WERI-Rb-1 (cell line): ENCODE measurements at regions not wholly inside any gene's neighbourhood (a gene's known extent, or its start where the extent isn't known, plus 50 kb on each side); places are given as distances from the start of the nearest gene placed in this dataset.

Experiments used
- DNase-seq: peaks from one replicate; pipeline ENCODE4 v3.0.0-alpha.2; 2020
- H3K27ac ChIP-seq: fragments of 250-450 bp; sonication (Bioruptor Pico); 2 replicates; pipeline ENCODE4 v1.5.1; 2020; ENCODE audit warnings: mild to moderate bottlenecking, moderate library complexity
- H3K27me3 ChIP-seq: fragments of 250-450 bp; sonication (Bioruptor Pico); 2 replicates; pipeline ENCODE4 v1.5.1; 2021; ENCODE audit warnings: mild to moderate bottlenecking, low read depth, moderate library complexity; ENCODE audit not compliant: insufficient read depth, severe bottlenecking
- H3K36me3 ChIP-seq: fragments of 250-450 bp; sonication (Bioruptor Pico); 2 replicates; pipeline ENCODE4 v1.5.1; 2020; ENCODE audit warnings: mild to moderate bottlenecking, moderate library complexity
- H3K4me3 ChIP-seq: 2 replicates; pipeline ENCODE4 v1.5.1; 2011; ENCODE audit warnings: low read depth, mild to moderate bottlenecking, control low read depth, low read length
- H3K9me3 ChIP-seq: fragments of 250-450 bp; sonication (Bioruptor Pico); 2 replicates; pipeline ENCODE4 v1.5.1; 2021; ENCODE audit warnings: mild to moderate bottlenecking, moderate library complexity; ENCODE audit not compliant: severe bottlenecking
- TF ChIP-seq, protein P1 (sequence below): IDR thresholded peaks from 2 replicates; pipeline ENCODE4 v1.5.1; 2011; ENCODE audit warnings: low read depth, mild to moderate bottlenecking, control low read depth, inconsistent platforms, low read length

- Histone ChIP-seq H3K9me3 (no peaks in the 10 kb centered on the region), H3K27ac (no peak overlapping the region), H3K36me3 (no peaks in the 10 kb centered on the region), H3K27me3 (no peaks in the 10 kb centered on the region), H3K4me3 (no peak overlapping the region)
- no peak for DNase-seq
- TF ChIP-seq, protein P1, sequence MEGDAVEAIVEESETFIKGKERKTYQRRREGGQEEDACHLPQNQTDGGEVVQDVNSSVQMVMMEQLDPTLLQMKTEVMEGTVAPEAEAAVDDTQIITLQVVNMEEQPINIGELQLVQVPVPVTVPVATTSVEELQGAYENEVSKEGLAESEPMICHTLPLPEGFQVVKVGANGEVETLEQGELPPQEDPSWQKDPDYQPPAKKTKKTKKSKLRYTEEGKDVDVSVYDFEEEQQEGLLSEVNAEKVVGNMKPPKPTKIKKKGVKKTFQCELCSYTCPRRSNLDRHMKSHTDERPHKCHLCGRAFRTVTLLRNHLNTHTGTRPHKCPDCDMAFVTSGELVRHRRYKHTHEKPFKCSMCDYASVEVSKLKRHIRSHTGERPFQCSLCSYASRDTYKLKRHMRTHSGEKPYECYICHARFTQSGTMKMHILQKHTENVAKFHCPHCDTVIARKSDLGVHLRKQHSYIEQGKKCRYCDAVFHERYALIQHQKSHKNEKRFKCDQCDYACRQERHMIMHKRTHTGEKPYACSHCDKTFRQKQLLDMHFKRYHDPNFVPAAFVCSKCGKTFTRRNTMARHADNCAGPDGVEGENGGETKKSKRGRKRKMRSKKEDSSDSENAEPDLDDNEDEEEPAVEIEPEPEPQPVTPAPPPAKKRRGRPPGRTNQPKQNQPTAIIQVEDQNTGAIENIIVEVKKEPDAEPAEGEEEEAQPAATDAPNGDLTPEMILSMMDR = no peak
These were observed 95.0 kb upstream of the STK17B start for GRCh38 chr2:196266351-196266750.

- Histone ChIP-seq H3K36me3 (no peaks in the 10 kb centered on the region), H3K4me3 (no peak overlapping the region), H3K27ac (no peak overlapping the region), H3K9me3 (no peaks in the 10 kb centered on the region), H3K27me3 (no peaks in the 10 kb centered on the region)
- no peak for DNase-seq
- TF ChIP-seq, protein P1 = no peak
These were observed 95.5 kb upstream of the STK17B start for GRCh38 chr2:196266855-196267254.

DNA sequence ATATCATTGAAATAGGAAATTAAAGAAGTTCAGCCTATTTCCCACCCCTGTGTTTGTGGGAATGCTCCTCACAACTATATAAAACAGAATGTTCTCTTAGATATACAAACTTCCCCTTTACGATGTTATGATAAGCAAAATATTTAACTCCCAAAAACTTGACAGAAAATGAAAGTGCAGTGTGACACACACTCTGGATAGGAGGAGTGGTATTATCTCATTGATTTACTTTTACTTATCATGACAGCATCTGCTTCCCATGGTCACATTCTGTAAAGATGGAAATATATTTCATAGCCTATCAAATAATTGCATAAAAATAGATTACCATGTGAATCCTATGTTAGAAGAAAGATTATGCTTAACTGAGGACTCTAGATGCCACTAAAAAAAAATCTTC is 96.6 kb upstream of the STK17B start:
- H3K4me3 ChIP-seq = no peak overlapping the region

DNA sequence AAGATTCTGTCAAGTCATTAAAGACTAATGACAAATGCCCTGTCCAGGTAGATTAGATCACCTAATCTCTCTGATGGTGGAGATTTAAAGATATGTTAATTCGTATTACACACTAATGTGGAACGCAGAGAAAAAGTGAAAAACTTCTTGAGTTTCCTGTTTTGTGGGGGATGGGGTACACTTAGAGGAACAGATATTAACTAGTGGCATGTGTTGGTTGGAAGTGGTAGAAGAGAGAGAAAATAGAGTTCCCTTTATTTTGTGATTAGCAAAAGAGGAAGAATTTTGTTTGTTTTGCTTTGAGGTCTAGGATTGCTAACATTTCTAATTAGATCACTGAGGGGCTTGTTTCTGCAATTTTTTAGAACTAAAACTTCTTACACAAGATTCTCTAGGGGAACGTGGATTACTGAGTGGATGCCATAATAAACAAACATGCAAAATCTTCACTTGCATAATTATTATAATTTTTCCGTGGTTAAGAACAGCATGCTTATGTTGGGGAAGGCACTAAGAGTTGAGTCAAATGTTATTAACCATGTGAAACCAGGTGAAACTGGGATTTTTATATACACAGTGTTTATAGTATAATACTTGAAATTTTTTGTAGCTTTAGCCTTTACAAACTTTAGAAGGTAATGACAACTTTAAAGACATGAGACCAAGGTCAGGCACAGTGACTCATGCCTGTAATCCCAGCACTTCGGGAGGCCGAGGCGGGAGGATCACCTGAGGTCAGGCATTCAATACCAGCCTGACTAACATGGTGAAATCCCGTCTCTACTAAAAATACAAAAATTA is 97.4 kb upstream of the STK17B start:
- no peak overlapping the region for H3K4me3 ChIP-seq
- H3K9me3 ChIP-seq = no peaks in the 10 kb centered on the region
- TF ChIP-seq, protein P1 = no peak
- peak; percentile 39 for DNase-seq
- no peak overlapping the region for H3K27ac ChIP-seq
- no peaks in the 10 kb centered on the region for H3K27me3 ChIP-seq
- H3K36me3 ChIP-seq = no peaks in the 10 kb centered on the region

More for the DNA sequence above, 96.6 kb upstream of the STK17B start:
- no peaks in the 10 kb centered on the region for H3K9me3 ChIP-seq
- no peaks in the 10 kb centered on the region for H3K27me3 ChIP-seq
- no peak overlapping the region for H3K27ac ChIP-seq
- no peaks in the 10 kb centered on the region for H3K36me3 ChIP-seq
- TF ChIP-seq, protein P1 = no peak
- no peak for DNase-seq

GRCh38 chr2:196271795-196272194 is 100.4 kb upstream of the STK17B start:
- no peak for DNase-seq
- Histone ChIP-seq H3K36me3 (no peaks in the 10 kb centered on the region), H3K4me3 (no peak overlapping the region), H3K27me3 (no peaks in the 10 kb centered on the region), H3K9me3 (no peaks in the 10 kb centered on the region), H3K27ac (no peak overlapping the region)
- TF ChIP-seq, protein P1 = no peak

DNA sequence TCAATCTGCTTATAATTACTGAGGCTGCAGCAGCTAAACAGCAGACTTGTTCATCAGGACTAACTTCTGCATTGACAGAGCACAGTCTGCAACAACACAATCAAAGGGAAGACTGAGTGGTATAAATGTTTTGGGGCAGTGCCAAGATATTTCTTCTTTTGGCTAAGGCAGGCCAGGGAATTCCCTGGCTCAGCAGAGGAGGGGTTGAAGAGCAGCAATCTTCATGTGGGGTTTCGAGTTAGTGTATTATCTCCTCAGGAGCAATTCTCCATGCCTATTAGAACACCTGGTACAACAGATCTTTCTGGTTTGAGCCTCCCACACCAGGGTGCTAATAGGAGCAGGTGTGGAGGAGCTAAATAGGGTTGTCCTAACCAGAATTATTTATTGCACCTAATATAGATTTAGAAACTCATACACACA is 103.0 kb upstream of the STK17B start:
- Histone ChIP-seq H3K27me3 (no peaks in the 10 kb centered on the region), H3K4me3 (no peak overlapping the region), H3K36me3 (no peaks in the 10 kb centered on the region), H3K27ac (no peak overlapping the region), H3K9me3 (no peaks in the 10 kb centered on the region)
- no peak for DNase-seq
- TF ChIP-seq, protein P1 = no peak
